ENCODE measurements at regions not wholly inside any gene's neighbourhood (a gene's known extent, or its start where the extent isn't known, plus 50 kb on each side); places are given as distances from the start of the nearest gene placed in this dataset.

DNA sequence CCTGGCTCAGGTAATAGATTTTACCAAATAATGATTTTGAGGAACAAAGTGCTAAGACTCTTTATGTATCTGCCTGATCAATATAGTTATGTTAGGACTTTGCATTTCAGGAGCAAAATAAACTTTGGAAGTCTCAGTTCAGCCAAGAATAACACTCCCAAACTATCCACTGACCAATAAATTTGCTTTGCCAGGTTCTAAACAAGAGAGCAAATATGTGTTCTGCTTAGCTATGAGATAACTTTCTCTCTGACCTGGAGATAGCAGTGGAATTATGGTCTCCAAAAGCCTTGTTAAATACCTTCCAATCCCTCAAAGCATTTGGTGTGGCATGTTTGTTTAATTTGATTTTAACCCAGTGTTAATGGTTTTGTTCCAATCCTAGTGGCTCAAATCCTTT lies 1541.1 kb downstream of the FAM181B start:
- ATAC-seq (ENCODE audit: low read depth) (no peak), DNase-seq (no peak)
- Histone ChIP-seq H2BK20ac (ENCODE audit: low read depth, low read length) (no peak overlapping the region), H4K8ac (ENCODE audit: low read depth in 2 of 2, low read length in 2 of 2) (no peak overlapping the region), H3K14ac (replicated peaks; ENCODE audit: low read depth, low read length) (no peak overlapping the region), H2BK15ac (ENCODE audit: low read depth, low read length) (no peak overlapping the region), H3K9me1 (ENCODE audit: insufficient read depth, low read length) (no peaks in the 10 kb centered on the region), H3K36me3 (ENCODE audit: control insufficient read depth, insufficient read depth, low read length) (no peaks in the 10 kb centered on the region), H3K9me3 (ENCODE audit: control insufficient read depth, insufficient read depth, low read length) (peaks cover 9% of the 10 kb centered on the region), H3K56ac (ENCODE audit: extremely low read depth, insufficient read depth, low read length) (no peak overlapping the region), H3K4ac (ENCODE audit: low read depth, low read length) (no peak overlapping the region), H3K27ac (ENCODE audit: insufficient read depth, low read length) (no peak overlapping the region), H2AFZ (replicated peaks; ENCODE audit: low read length, poor library complexity) (no peak overlapping the region), H3K27me3 (ENCODE audit: control insufficient read depth, insufficient read depth, low read length) (no peaks in the 10 kb centered on the region), H4K20me1 (ENCODE audit: insufficient read depth, low read length) (no peaks in the 10 kb centered on the region), H2AK5ac (ENCODE audit: low read depth, low read length) (no peak overlapping the region), H3K4me3 (ENCODE audit: insufficient read depth, low read depth, low read length) (no peak overlapping the region), H3K4me2 (ENCODE audit: low read depth, low read length) (no peak overlapping the region), H2BK120ac (ENCODE audit: low read depth, low read length) (no peak overlapping the region), H4K91ac (ENCODE audit: insufficient read depth, low read depth, low read length) (no peak overlapping the region), H3K9ac (ENCODE audit: low read depth, low read length) (no peak overlapping the region), H3K4me1 (ENCODE audit: control insufficient read depth, insufficient read depth, low read length) (no peaks in the 10 kb centered on the region), H2BK5ac (ENCODE audit: low read depth, low read length, poor library complexity, severe bottlenecking) (no peak overlapping the region), H3K23ac (ENCODE audit: low read depth, low read length) (no peak overlapping the region), H4K5ac (ENCODE audit: low read depth, low read length) (no peak overlapping the region), H3K18ac (ENCODE audit: low read depth, low read length) (no peak overlapping the region), H3K79me1 (ENCODE audit: low read depth in 1 of 2, low read length in 2 of 2) (no peaks in the 10 kb centered on the region), H2AK9ac (replicated peaks; ENCODE audit: low read depth, low read length, poor library complexity) (no peak overlapping the region)
- in situ Hi-C loops (cut with MboI; ENCODE audit: low sequenced_read_pairs) (no loop called here), dilution Hi-C loops (cut with HindIII; ENCODE audit: low sequenced_read_pairs, unreplicated experiment) (no loop called here), intact Hi-C loops (cut with micrococcal nuclease) (no loop called here)
- TF ChIP-seq BHLHE40 (IDR thresholded peaks at IDR 0.05; ENCODE audit: low read depth, low read length) (no peak), MAFK (IDR thresholded peaks at IDR 0.05; ENCODE audit: low read depth, low read length) (no peak), FOS (IDR thresholded peaks at IDR 0.05; ENCODE audit: low read depth, low read length) (no peak), CEBPB (IDR thresholded peaks at IDR 0.05; ENCODE audit: low read depth, low read length) (no peak), RCOR1 (IDR thresholded peaks at IDR 0.05; ENCODE audit: insufficient replicate concordance, low read length) (no peak), RFX5 (IDR thresholded peaks at IDR 0.05; ENCODE audit: low read depth, low read length) (no peak), CHD1 (IDR thresholded peaks at IDR 0.05; ENCODE audit: low read depth, low read length) (no peak), SMC3 (IDR thresholded peaks at IDR 0.05; ENCODE audit: low read depth, low read length) (no peak)
- TF ChIP-seq, protein P1, sequence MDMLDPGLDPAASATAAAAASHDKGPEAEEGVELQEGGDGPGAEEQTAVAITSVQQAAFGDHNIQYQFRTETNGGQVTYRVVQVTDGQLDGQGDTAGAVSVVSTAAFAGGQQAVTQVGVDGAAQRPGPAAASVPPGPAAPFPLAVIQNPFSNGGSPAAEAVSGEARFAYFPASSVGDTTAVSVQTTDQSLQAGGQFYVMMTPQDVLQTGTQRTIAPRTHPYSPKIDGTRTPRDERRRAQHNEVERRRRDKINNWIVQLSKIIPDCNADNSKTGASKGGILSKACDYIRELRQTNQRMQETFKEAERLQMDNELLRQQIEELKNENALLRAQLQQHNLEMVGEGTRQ (IDR thresholded peaks at IDR 0.05; ENCODE audit: low read depth, low read length), result no peak
- CTCF ChIA-PET, result no interaction called here
- POLR2A ChIA-PET (ENCODE audit: unreplicated experiment), result no interaction called here
- no TSS peak for BruUV-seq (replicated peaks)
